Embryonic facial prominence (tissue), 1 donor: ENCODE measurements at regions not wholly inside any gene's neighbourhood (a gene's known extent, or its start where the extent isn't known, plus 50 kb on each side); places are given as distances from the start of the nearest gene placed in this dataset.

Experiments
- DNase-seq: peaks from one replicate; pipeline ENCODE4 v3.0.0-alpha.2; 2016; ENCODE audit errors: extremely low spot score

- no peak for DNase-seq
Measured at GRCh38 chr13:106302011-106302410, 233.5 kb downstream of the EFNB2 start.

GRCh38 chr13:106299621-106300020 lies 235.8 kb downstream of the EFNB2 start:
- DNase-seq = no peak

GRCh38 chr13:106297283-106297682 lies 238.2 kb downstream of the EFNB2 start:
- DNase-seq = no peak

- DNase-seq = no peak
Measured at GRCh38 chr13:106296723-106297122, 238.7 kb downstream of the EFNB2 start.

GRCh38 chr13:106295971-106296370 lies 239.5 kb downstream of the EFNB2 start:
- DNase-seq = no peak

GRCh38 chr13:106291006-106291405 lies 244.5 kb downstream of the EFNB2 start:
- DNase-seq = no peak

GRCh38 chr13:106287351-106287750 lies 248.1 kb downstream of the EFNB2 start:
- no peak for DNase-seq

- DNase-seq = no peak
Measured at GRCh38 chr13:106286811-106287210, 248.7 kb downstream of the EFNB2 start.

GRCh38 chr13:106284358-106284757 lies 251.1 kb downstream of the EFNB2 start:
- DNase-seq = no peak

- no peak for DNase-seq
Measured at GRCh38 chr13:106281426-106281825, 254.0 kb downstream of the EFNB2 start.

- DNase-seq = no peak
Measured at GRCh38 chr13:106277484-106278154, 257.8 kb downstream of the EFNB2 start.

GRCh38 chr13:106276876-106277275 lies 258.6 kb downstream of the EFNB2 start:
- DNase-seq = no peak

- no peak for DNase-seq
Measured at GRCh38 chr13:106275446-106276032, 259.9 kb downstream of the EFNB2 start.

- DNase-seq = no peak
Measured at GRCh38 chr13:106274551-106275203, 260.8 kb downstream of the EFNB2 start.

- no peak for DNase-seq
Measured at GRCh38 chr13:106263801-106264200, 271.7 kb downstream of the EFNB2 start.

GRCh38 chr13:106262886-106263285 lies 272.6 kb downstream of the EFNB2 start:
- no peak for DNase-seq

GRCh38 chr13:106261450-106261849 lies 274.0 kb downstream of the EFNB2 start:
- no peak for DNase-seq

GRCh38 chr13:106260352-106260751 lies 275.1 kb downstream of the EFNB2 start:
- DNase-seq = no peak

- no peak for DNase-seq
Measured at GRCh38 chr13:106259928-106260327, 275.5 kb downstream of the EFNB2 start.

- DNase-seq = no peak
Measured at GRCh38 chr13:106246666-106247188, 288.7 kb downstream of the EFNB2 start.

- DNase-seq = no peak
Measured at GRCh38 chr13:106246242-106246641, 289.2 kb downstream of the EFNB2 start.

- no peak for DNase-seq
Measured at GRCh38 chr13:106243011-106243565, 292.4 kb downstream of the EFNB2 start.
